Ovary (tissue), 7 donors: ENCODE measurements at regions not wholly inside any gene's neighbourhood (a gene's known extent, or its start where the extent isn't known, plus 50 kb on each side); places are given as distances from the start of the nearest gene placed in this dataset.

Experiments used
- DNase-seq, 5 donors: peaks; one replicate each; pipeline ENCODE4 v3.0.0-alpha.2; 2019 to 2020
- H3K27ac ChIP-seq, 2 donors: fragments of 200-600 bp; one replicate each; pipeline versions ENCODE4 v1.5.1 to v1.8.0; 2019 to 2022
- H3K27me3 ChIP-seq: fragments of 200-600 bp; one replicate; pipeline ENCODE4 v1.8.0; 2022
- H3K36me3 ChIP-seq: fragments of 200-600 bp; sonication (generic); one replicate; pipeline ENCODE4 v1.5.1; 2019
- H3K4me1 ChIP-seq: one replicate; pipeline ENCODE4 v1.8.1; 2013; ENCODE audit warnings: mild to moderate bottlenecking, moderate library complexity; ENCODE audit not compliant: insufficient read depth
- H3K4me3 ChIP-seq: fragments of 200-600 bp; sonication (generic); one replicate; pipeline ENCODE4 v1.5.1; 2017
- H3K9me3 ChIP-seq, 2 donors: fragments of 200-600 bp in 1 of 2; sonication (generic) in 1 of 2; one replicate each; pipeline versions ENCODE4 v1.5.1 to v1.8.1; 2013 to 2019; ENCODE audit warnings: mild to moderate bottlenecking in 1 of 2, moderate library complexity in 1 of 2
- CTCF ChIP-seq, 3 donors: fragments of 450-650 bp in 2 of 3; fragments of 200-600 bp in 1 of 3; IDR thresholded peaks; one replicate each; pipeline versions ENCODE4 v1.5.1 to v1.8.0; 2016 to 2022; ENCODE audit warnings: antibody characterized with exemption in 3 of 3, mild to moderate bottlenecking in 1 of 3
- EP300 ChIP-seq: sonication (generic); formaldehyde crosslinking; IDR thresholded peaks from one replicate; pipeline ENCODE4 v1.6.1; 2017; ENCODE audit warnings: antibody characterized with exemption
- POLR2A ChIP-seq: fragments of 450-650 bp; IDR thresholded peaks from one replicate; pipeline ENCODE4 v1.6.1; 2017; ENCODE audit warnings: antibody characterized with exemption, mild to moderate bottlenecking, moderate library complexity
- WGBS, 3 donors: extraction: QIAGEN DNeasy Blood & Tissue Kit in 1 of 3; methylation state at CpG; one replicate each; pipeline versions ENCODE4 v1.1.5 to v1.1.7; 2013 to 2017; 5-methylcytosine and 5-hydroxymethylcytosine counted together
- intact Hi-C, 4 donors: fragments of 100-400 bp; cut with DNase I; formaldehyde crosslinking; loops; one replicate each; pipeline versions ENCODE4 v1.11.0 to v1.15.1; 2022 to 2023
- donor health status: DM: no; HTN: no; CAD: no; lungs with moderate emphysema.
- donor health status: DM: no; HTN: no; CAD: no.
- donor health status: Bipolar disorder and iron deficiency.
- donor health status: DM: no; HTN: no; CAD: no.
- donor health status: DM: yes; HTN: yes; CAD: no.

- Histone ChIP-seq H3K27ac (no peak overlapping the region), H3K4me1 (no peaks in the 10 kb centered on the region), H3K36me3 (no peaks in the 10 kb centered on the region), H3K9me3 (no peaks in the 10 kb centered on the region), H3K27me3 (no peaks in the 10 kb centered on the region), H3K4me3 (no peak overlapping the region)
- intact Hi-C loops: no loop called here
- no peak for DNase-seq
- TF ChIP-seq POLR2A: no peak
- TF ChIP-seq CTCF (IDR thresholded peaks at IDR 0.05): no peak
- TF ChIP-seq EP300: no peak
Observed at GRCh38 chr11:16630651-16631050, 107.8 kb upstream of the C11orf58 start.

- H3K27me3 ChIP-seq: no peaks in the 10 kb centered on the region
- WGBS, 3 donors: 51 to 58% (median 55%) methylated on average over 5 of the region's 5 CpGs
- TF ChIP-seq POLR2A: no peak
- TF ChIP-seq EP300: no peak
- TF ChIP-seq CTCF (IDR thresholded peaks at IDR 0.05): no peak
- DNase-seq: no peak
- H3K4me1 ChIP-seq: peaks cover 2% of the 10 kb centered on the region
- H3K4me3 ChIP-seq: no peak overlapping the region
- no peaks in the 10 kb centered on the region for H3K36me3 ChIP-seq
- H3K9me3 ChIP-seq: no peaks in the 10 kb centered on the region
- H3K27ac ChIP-seq: no peak overlapping the region
- intact Hi-C loops: loop anchor here in 1 of 4 donors (10.0 kb wide), 1 partner anchor 1294 kb away; no protein-coding TSS in a partner anchor
Observed at GRCh38 chr11:16618431-16618830, 120.0 kb upstream of the C11orf58 start.

- Histone ChIP-seq H3K4me3 (no peak overlapping the region), H3K9me3 (no peaks in the 10 kb centered on the region), H3K27me3 (no peaks in the 10 kb centered on the region), H3K4me1 (peaks cover 4% of the 10 kb centered on the region), H3K36me3 (no peaks in the 10 kb centered on the region), H3K27ac (no peak overlapping the region)
- intact Hi-C loops: loop anchor here in 1 of 4 donors (10.0 kb wide), 1 partner anchor 1291 kb away; no protein-coding TSS in a partner anchor
- DNase-seq: no peak
- WGBS, 3 donors: 62 to 86% (median 63%) methylated on average over 2 of the region's 2 CpGs
- TF ChIP-seq POLR2A (no peak), EP300 (no peak), CTCF (IDR thresholded peaks at IDR 0.05) (no peak)
Observed at GRCh38 chr11:16615480-16615879, 123.0 kb upstream of the C11orf58 start.

GRCh38 chr11:16613512-16614381, 124.7 kb upstream of the C11orf58 start:
- no peak for TF ChIP-seq EP300
- TF ChIP-seq POLR2A: no peak
- TF ChIP-seq CTCF (IDR thresholded peaks at IDR 0.05): peak; percentile 54 to 69 (median 66)
- DNase-seq: peak; percentile 68 to 86 (median 82)
- Histone ChIP-seq H3K36me3 (no peaks in the 10 kb centered on the region), H3K4me1 (peaks cover 4% of the 10 kb centered on the region), H3K27ac (no peak overlapping the region), H3K27me3 (no peaks in the 10 kb centered on the region), H3K4me3 (peak overlapping the region; percentile 15), H3K9me3 (no peaks in the 10 kb centered on the region)
- intact Hi-C loops: loop anchor here in 2 of 4 donors (5.0 to 10.0 kb wide), 2 partner anchors 1281 to 1289 kb away; no protein-coding TSS in a partner anchor
- 1 to 3% (median 2%) methylated on average over 50 to 65 of the region's 65 CpGs for WGBS, 3 donors
